Ascending aorta (tissue), 2 donors: ENCODE measurements at regions not wholly inside any gene's neighbourhood (a gene's known extent, or its start where the extent isn't known, plus 50 kb on each side); places are given as distances from the start of the nearest gene placed in this dataset.

Experiments
- DNase-seq, 2 donors: peaks; one replicate each; pipeline ENCODE4 v3.0.0-alpha.2; 2019; ENCODE audit warnings: low spot score in 2 of 2
- H3K27ac ChIP-seq, 2 donors: fragments of 200-600 bp; sonication (generic); one replicate each; pipeline ENCODE4 v1.5.1; 2016 to 2017; ENCODE audit warnings: mild to moderate bottlenecking in 1 of 2
- H3K27me3 ChIP-seq: fragments of 200-600 bp; sonication (generic); one replicate; pipeline ENCODE4 v1.5.1; 2017
- H3K36me3 ChIP-seq, 2 donors: fragments of 200-600 bp; sonication (generic); one replicate each; pipeline ENCODE4 v1.5.1; 2016
- H3K4me1 ChIP-seq, 2 donors: fragments of 200-600 bp; sonication (generic); one replicate each; pipeline ENCODE4 v1.5.1; 2016 to 2017; ENCODE audit warnings: mild to moderate bottlenecking in 1 of 2
- H3K4me3 ChIP-seq, 2 donors: fragments of 200-600 bp; sonication (generic); one replicate each; pipeline ENCODE4 v1.5.1; 2016 to 2017; ENCODE audit warnings: mild to moderate bottlenecking in 1 of 2
- H3K9me3 ChIP-seq, 2 donors: fragments of 200-600 bp; sonication (generic); one replicate each; pipeline ENCODE4 v1.5.1; 2016
- CTCF ChIP-seq, 3 experiments: fragments of 200-600 bp in 2 of 3; fragments of 450-650 bp in 1 of 3; sonication (generic) in 2 of 3; IDR thresholded peaks; one replicate each; pipeline ENCODE4 v1.5.1; 2016 to 2019; ENCODE audit warnings: antibody characterized with exemption in 3 of 3, mild to moderate bottlenecking in 1 of 3, moderate library complexity in 1 of 3
- intact Hi-C: fragments of 100-400 bp; cut with DNase I; formaldehyde crosslinking; loops from one replicate; pipeline ENCODE4 v1.15.1; 2023

GRCh38 chr13:63389756-63390155 lies 1974.1 kb upstream of the PCDH20 start:
- intact Hi-C loops: no loop called here

GRCh38 chr13:63381078-63381859 lies 1965.6 kb upstream of the PCDH20 start:
- no peaks in the 10 kb centered on the region for H3K9me3 ChIP-seq
- no peak overlapping the region for H3K4me3 ChIP-seq
- DNase-seq: no peak
- intact Hi-C loops: no loop called here
- H3K27me3 ChIP-seq: no peaks in the 10 kb centered on the region
- no peak overlapping the region for H3K27ac ChIP-seq
- no peak for TF ChIP-seq CTCF (IDR thresholded peaks at IDR 0.05)
- no peaks in the 10 kb centered on the region for H3K36me3 ChIP-seq
- no peaks in the 10 kb centered on the region for H3K4me1 ChIP-seq

More at GRCh38 chr13:63389756-63390155, 1974.1 kb upstream of the PCDH20 start:
- Histone ChIP-seq H3K4me1 (no peaks in the 10 kb centered on the region), H3K36me3 (no peaks in the 10 kb centered on the region), H3K9me3 (no peaks in the 10 kb centered on the region), H3K4me3 (no peak overlapping the region), H3K27me3 (no peaks in the 10 kb centered on the region), H3K27ac (no peak overlapping the region)
- DNase-seq: no peak
- TF ChIP-seq CTCF (IDR thresholded peaks at IDR 0.05): no peak

- intact Hi-C loops: no loop called here
- H3K27ac ChIP-seq: no peak overlapping the region
Observed at GRCh38 chr13:63377986-63378385, 1962.3 kb upstream of the PCDH20 start.

GRCh38 chr13:63370101-63370500 lies 1954.5 kb upstream of the PCDH20 start:
- no peak for TF ChIP-seq CTCF (IDR thresholded peaks at IDR 0.05)
- H3K27me3 ChIP-seq: no peaks in the 10 kb centered on the region
- H3K4me3 ChIP-seq: no peak overlapping the region
- no peak for DNase-seq
- intact Hi-C loops: no loop called here
- no peaks in the 10 kb centered on the region for H3K36me3 ChIP-seq
- no peaks in the 10 kb centered on the region for H3K4me1 ChIP-seq
- H3K27ac ChIP-seq: no peak overlapping the region
- no peaks in the 10 kb centered on the region for H3K9me3 ChIP-seq

More at GRCh38 chr13:63377986-63378385, 1962.3 kb upstream of the PCDH20 start:
- Histone ChIP-seq H3K4me1 (no peaks in the 10 kb centered on the region), H3K27me3 (no peaks in the 10 kb centered on the region), H3K9me3 (no peaks in the 10 kb centered on the region), H3K36me3 (no peaks in the 10 kb centered on the region), H3K4me3 (no peak overlapping the region)
- no peak for DNase-seq
- TF ChIP-seq CTCF (IDR thresholded peaks at IDR 0.05): no peak

GRCh38 chr13:63367522-63368198 lies 1952.0 kb upstream of the PCDH20 start:
- Histone ChIP-seq H3K27me3 (no peaks in the 10 kb centered on the region), H3K9me3 (no peaks in the 10 kb centered on the region), H3K4me3 (no peak overlapping the region), H3K4me1 (no peaks in the 10 kb centered on the region), H3K27ac (no peak overlapping the region), H3K36me3 (no peaks in the 10 kb centered on the region)
- TF ChIP-seq CTCF (IDR thresholded peaks at IDR 0.05): no peak
- no peak for DNase-seq
- intact Hi-C loops: no loop called here
